HepG2 (cell line): ENCODE measurements at regions not wholly inside any gene's neighbourhood (a gene's known extent, or its start where the extent isn't known, plus 50 kb on each side); places are given as distances from the start of the nearest gene placed in this dataset.

ENCODE experiments used
- HNRNPL ChIP-seq: fragments of 200-400 bp; formaldehyde crosslinking; IDR thresholded peaks from 2 replicates; pipeline ENCODE4 v1.6.1; 2017; ENCODE audit warnings: mild to moderate bottlenecking, low read depth, low read length
- HOMEZ ChIP-seq: IDR thresholded peaks from 2 replicates; pipeline ENCODE4 v1.6.1; 2016; ENCODE audit warnings: low read depth
- MTF2 ChIP-seq: sonication (generic); formaldehyde crosslinking; IDR thresholded peaks from 2 replicates; pipeline ENCODE4 v1.5.0; 2020; ENCODE audit warnings: missing genetic modification reagents, borderline replicate concordance
- NFRKB ChIP-seq: fragments of 450-650 bp; IDR thresholded peaks from 2 replicates; pipeline ENCODE4 v1.6.1; 2017
- NFYC ChIP-seq: IDR thresholded peaks from 2 replicates; pipeline ENCODE4 v1.6.1; 2016; ENCODE audit warnings: missing genetic modification reagents, missing compliant biosample characterization
- REPIN1 ChIP-seq: sonication (generic); formaldehyde crosslinking; IDR thresholded peaks from 2 replicates; pipeline ENCODE4 v1.8.0; 2022; ENCODE audit warnings: missing genetic modification reagents, low read depth, mild to moderate bottlenecking, borderline replicate concordance
- SIX1 ChIP-seq: sonication (generic); formaldehyde crosslinking; IDR thresholded peaks from 2 replicates; pipeline ENCODE4 v1.4.0; 2020; ENCODE audit warnings: missing genetic modification reagents, borderline replicate concordance
- SRF ChIP-seq: IDR thresholded peaks from 2 replicates; pipeline ENCODE4 v1.6.1; 2011; ENCODE audit warnings: mild to moderate bottlenecking, low read depth, low read length, moderate library complexity
- TBL1XR1 ChIP-seq: fragments of 150-350 bp; IDR thresholded peaks from 2 replicates; pipeline ENCODE4 v1.6.1; 2014; ENCODE audit warnings: borderline replicate concordance, low read length; ENCODE audit not compliant: partially characterized antibody
- THAP8 ChIP-seq: sonication (generic); formaldehyde crosslinking; IDR thresholded peaks from 2 replicates; pipeline ENCODE4 v1.5.1; 2020; ENCODE audit warnings: missing genetic modification reagents, mild to moderate bottlenecking, borderline replicate concordance
- TRAFD1 ChIP-seq: sonication (generic); formaldehyde crosslinking; IDR thresholded peaks from 2 replicates; pipeline ENCODE4 v1.5.1; 2020; ENCODE audit warnings: missing genetic modification reagents, mild to moderate bottlenecking, borderline replicate concordance
- YEATS4 ChIP-seq: sonication (generic); formaldehyde crosslinking; IDR thresholded peaks from 2 replicates; pipeline ENCODE4 v1.4.0; 2020; ENCODE audit warnings: missing genetic modification reagents, borderline replicate concordance
- ZNF20 ChIP-seq: sonication (generic); formaldehyde crosslinking; IDR thresholded peaks from 2 replicates; pipeline ENCODE4 v1.4.0; 2020; ENCODE audit warnings: mild to moderate bottlenecking, moderate library complexity, missing genetic modification reagents
- TF ChIP-seq, protein P1 (sequence below): sonication (generic); formaldehyde crosslinking; IDR thresholded peaks from 2 replicates; pipeline ENCODE4 v1.5.0; 2020; ENCODE audit warnings: mild to moderate bottlenecking, missing genetic modification reagents, borderline replicate concordance
- TF ChIP-seq, protein P2 (sequence below): sonication (generic); formaldehyde crosslinking; IDR thresholded peaks from 2 replicates; pipeline ENCODE4 v1.8.0; 2023; ENCODE audit warnings: mild to moderate bottlenecking, missing genetic modification reagents

DNA sequence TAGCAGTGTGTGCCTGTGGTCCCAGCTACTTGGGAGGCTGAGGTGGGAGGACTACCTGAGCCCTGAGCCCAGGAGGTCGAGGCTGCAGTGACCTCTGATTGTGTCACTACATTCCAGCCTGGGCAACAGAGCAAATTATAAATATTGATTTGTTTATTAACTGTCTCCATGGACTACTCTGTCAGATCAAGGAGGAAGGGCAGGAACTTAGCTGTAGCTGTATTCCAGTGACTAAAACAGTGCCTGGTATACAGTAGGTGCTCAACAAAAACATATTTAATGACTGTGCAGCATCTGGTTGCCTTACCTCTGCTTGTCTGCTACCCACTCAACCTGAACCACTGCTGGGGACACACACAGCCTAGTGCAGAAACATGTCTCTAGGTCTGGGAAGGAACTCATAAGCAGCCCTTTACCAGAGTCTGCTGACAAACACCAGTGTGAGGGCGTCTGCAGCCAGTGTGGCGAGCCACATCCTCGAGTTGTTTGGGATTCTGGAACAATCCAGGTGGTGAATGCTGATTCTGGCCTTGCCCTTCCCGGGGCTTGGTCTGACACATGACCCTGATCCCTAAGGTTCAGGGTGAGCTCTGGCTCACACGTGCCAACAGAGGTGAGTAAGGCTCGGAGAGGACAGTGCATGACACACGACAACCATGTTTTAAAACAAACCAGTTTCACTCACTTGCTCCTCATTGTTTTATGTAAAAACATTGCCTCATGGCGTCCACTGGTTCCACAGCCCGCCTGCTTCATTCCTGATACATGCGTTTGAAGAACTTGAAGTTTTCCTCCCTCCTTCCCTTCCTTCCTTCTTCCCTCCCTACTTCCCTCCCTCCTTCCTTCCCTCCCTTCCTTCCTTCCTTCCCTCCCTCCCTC, 117.9 kb upstream of the ZNF217 start (continued):
- TF ChIP-seq HNRNPL, result no peak
- TF ChIP-seq, protein P1, sequence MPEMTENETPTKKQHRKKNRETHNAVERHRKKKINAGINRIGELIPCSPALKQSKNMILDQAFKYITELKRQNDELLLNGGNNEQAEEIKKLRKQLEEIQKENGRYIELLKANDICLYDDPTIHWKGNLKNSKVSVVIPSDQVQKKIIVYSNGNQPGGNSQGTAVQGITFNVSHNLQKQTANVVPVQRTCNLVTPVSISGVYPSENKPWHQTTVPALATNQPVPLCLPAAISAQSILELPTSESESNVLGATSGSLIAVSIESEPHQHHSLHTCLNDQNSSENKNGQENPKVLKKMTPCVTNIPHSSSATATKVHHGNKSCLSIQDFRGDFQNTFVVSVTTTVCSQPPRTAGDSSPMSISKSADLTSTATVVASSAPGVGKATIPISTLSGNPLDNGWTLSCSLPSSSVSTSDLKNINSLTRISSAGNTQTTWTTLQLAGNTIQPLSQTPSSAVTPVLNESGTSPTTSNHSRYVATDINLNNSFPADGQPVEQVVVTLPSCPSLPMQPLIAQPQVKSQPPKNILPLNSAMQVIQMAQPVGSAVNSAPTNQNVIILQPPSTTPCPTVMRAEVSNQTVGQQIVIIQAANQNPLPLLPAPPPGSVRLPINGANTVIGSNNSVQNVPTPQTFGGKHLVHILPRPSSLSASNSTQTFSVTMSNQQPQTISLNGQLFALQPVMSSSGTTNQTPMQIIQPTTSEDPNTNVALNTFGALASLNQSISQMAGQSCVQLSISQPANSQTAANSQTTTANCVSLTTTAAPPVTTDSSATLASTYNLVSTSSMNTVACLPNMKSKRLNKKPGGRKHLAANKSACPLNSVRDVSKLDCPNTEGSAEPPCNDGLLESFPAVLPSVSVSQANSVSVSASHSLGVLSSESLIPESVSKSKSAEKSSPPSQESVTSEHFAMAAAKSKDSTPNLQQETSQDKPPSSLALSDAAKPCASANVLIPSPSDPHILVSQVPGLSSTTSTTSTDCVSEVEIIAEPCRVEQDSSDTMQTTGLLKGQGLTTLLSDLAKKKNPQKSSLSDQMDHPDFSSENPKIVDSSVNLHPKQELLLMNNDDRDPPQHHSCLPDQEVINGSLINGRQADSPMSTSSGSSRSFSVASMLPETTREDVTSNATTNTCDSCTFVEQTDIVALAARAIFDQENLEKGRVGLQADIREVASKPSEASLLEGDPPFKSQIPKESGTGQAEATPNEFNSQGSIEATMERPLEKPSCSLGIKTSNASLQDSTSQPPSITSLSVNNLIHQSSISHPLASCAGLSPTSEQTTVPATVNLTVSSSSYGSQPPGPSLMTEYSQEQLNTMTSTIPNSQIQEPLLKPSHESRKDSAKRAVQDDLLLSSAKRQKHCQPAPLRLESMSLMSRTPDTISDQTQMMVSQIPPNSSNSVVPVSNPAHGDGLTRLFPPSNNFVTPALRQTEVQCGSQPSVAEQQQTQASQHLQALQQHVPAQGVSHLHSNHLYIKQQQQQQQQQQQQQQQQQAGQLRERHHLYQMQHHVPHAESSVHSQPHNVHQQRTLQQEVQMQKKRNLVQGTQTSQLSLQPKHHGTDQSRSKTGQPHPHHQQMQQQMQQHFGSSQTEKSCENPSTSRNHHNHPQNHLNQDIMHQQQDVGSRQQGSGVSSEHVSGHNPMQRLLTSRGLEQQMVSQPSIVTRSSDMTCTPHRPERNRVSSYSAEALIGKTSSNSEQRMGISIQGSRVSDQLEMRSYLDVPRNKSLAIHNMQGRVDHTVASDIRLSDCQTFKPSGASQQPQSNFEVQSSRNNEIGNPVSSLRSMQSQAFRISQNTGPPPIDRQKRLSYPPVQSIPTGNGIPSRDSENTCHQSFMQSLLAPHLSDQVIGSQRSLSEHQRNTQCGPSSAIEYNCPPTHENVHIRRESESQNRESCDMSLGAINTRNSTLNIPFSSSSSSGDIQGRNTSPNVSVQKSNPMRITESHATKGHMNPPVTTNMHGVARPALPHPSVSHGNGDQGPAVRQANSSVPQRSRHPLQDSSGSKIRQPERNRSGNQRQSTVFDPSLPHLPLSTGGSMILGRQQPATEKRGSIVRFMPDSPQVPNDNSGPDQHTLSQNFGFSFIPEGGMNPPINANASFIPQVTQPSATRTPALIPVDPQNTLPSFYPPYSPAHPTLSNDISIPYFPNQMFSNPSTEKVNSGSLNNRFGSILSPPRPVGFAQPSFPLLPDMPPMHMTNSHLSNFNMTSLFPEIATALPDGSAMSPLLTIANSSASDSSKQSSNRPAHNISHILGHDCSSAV (CRISPR knock-in tag), result 0 out of 2 replicates have a peak, but pooled peaks have one; percentile 34
- no peak; the same call in 1 of the 2 replicates for TF ChIP-seq YEATS4 (CRISPR knock-in tag)
- TF ChIP-seq SRF, result no peak
- no peak for TF ChIP-seq NFYC (CRISPR knock-in tag)
- no peak for TF ChIP-seq THAP8 (CRISPR knock-in tag)
- TF ChIP-seq TRAFD1 (CRISPR knock-in tag), result no peak
- no peak for TF ChIP-seq MTF2
- no peak for TF ChIP-seq NFRKB
- peak; percentile 47 for TF ChIP-seq TBL1XR1
- no peak for TF ChIP-seq REPIN1 (CRISPR knock-in tag)
- TF ChIP-seq, protein P2, sequence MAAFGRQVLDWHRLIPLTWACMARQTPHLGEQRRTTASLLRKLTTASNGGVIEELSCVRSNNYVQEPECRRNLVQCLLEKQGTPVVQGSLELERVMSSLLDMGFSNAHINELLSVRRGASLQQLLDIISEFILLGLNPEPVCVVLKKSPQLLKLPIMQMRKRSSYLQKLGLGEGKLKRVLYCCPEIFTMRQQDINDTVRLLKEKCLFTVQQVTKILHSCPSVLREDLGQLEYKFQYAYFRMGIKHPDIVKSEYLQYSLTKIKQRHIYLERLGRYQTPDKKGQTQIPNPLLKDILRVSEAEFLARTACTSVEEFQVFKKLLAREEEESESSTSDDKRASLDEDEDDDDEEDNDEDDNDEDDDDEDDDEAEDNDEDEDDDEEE (CRISPR knock-in tag), result peak; percentile 86; the same call in 1 of the 2 replicates
- TF ChIP-seq HOMEZ (CRISPR knock-in tag), result no peak
- no peak for TF ChIP-seq SIX1 (CRISPR knock-in tag)
- no peak for TF ChIP-seq ZNF20
